Keratinocyte (primary cell): ENCODE measurements at regions not wholly inside any gene's neighbourhood (a gene's known extent, or its start where the extent isn't known, plus 50 kb on each side); places are given as distances from the start of the nearest gene placed in this dataset.

ENCODE experiments used
- EZH2 ChIP-seq: IDR thresholded peaks from one replicate; pipeline ENCODE4 v1.6.1; 2012; ENCODE audit warnings: inconsistent platforms, mild to moderate bottlenecking, low read length, moderate library complexity
- TF ChIP-seq, protein P1 (sequence below), 3 experiments: IDR thresholded peaks in 1 of 3; conservative IDR thresholded peaks in 1 of 3; optimal IDR thresholded peaks in 1 of 3; 2 replicates in 2 of 3; 3 replicates in 1 of 3; pipeline versions ENCODE3 to v1.5.1; 2011; ENCODE audit warnings: low read length in 3 of 3, mild to moderate bottlenecking in 3 of 3, moderate library complexity in 2 of 3, control low read depth in 1 of 3, inconsistent platforms in 1 of 3; ENCODE audit not compliant: insufficient read depth in 2 of 3; ENCODE audit errors: extremely low read depth in 1 of 3

DNA sequence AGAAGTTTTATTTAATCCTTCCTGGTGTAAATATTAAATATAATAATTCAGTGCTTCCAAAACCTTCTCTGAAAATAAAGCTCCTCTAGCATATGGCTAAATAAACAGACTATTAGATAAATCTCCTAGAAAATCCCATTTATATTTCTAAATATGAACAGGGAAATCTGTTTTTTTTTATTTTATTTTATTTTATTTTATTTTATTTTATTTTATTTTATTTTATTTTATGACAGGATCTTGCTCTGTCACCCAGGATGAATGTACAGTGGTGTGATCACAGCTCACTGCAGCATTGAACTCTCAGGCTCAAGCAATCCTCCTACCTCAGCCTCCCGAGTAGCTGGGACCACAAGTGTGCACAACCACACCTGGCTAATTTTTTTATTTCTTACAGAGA lies 673.5 kb downstream of the IRS1 start:
- TF ChIP-seq, protein P1, sequence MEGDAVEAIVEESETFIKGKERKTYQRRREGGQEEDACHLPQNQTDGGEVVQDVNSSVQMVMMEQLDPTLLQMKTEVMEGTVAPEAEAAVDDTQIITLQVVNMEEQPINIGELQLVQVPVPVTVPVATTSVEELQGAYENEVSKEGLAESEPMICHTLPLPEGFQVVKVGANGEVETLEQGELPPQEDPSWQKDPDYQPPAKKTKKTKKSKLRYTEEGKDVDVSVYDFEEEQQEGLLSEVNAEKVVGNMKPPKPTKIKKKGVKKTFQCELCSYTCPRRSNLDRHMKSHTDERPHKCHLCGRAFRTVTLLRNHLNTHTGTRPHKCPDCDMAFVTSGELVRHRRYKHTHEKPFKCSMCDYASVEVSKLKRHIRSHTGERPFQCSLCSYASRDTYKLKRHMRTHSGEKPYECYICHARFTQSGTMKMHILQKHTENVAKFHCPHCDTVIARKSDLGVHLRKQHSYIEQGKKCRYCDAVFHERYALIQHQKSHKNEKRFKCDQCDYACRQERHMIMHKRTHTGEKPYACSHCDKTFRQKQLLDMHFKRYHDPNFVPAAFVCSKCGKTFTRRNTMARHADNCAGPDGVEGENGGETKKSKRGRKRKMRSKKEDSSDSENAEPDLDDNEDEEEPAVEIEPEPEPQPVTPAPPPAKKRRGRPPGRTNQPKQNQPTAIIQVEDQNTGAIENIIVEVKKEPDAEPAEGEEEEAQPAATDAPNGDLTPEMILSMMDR (optimal IDR thresholded peaks at IDR 0.05 in 1 of 3, IDR thresholded peaks at IDR 0.05 in 1 of 3, conservative IDR thresholded peaks at IDR 0.05 in 1 of 3; ENCODE audit: extremely low read depth in 1 of 3, insufficient read depth in 2 of 3, low read length in 3 of 3), result no peak
- TF ChIP-seq EZH2, result no peak
